HG03139 (cell line): ENCODE measurements at regions not wholly inside any gene's neighbourhood (a gene's known extent, or its start where the extent isn't known, plus 50 kb on each side); places are given as distances from the start of the nearest gene placed in this dataset.
A peak's percentile ranks its signal among the peaks of the same experiment; 100 is the strongest.

ENCODE experiments used
- ATAC-seq: cut with Tn5 transposase; IDR thresholded peaks from one replicate; pipeline ENCODE4 v1.9.1; 2021; ENCODE audit not compliant: unreplicated experiment

DNA sequence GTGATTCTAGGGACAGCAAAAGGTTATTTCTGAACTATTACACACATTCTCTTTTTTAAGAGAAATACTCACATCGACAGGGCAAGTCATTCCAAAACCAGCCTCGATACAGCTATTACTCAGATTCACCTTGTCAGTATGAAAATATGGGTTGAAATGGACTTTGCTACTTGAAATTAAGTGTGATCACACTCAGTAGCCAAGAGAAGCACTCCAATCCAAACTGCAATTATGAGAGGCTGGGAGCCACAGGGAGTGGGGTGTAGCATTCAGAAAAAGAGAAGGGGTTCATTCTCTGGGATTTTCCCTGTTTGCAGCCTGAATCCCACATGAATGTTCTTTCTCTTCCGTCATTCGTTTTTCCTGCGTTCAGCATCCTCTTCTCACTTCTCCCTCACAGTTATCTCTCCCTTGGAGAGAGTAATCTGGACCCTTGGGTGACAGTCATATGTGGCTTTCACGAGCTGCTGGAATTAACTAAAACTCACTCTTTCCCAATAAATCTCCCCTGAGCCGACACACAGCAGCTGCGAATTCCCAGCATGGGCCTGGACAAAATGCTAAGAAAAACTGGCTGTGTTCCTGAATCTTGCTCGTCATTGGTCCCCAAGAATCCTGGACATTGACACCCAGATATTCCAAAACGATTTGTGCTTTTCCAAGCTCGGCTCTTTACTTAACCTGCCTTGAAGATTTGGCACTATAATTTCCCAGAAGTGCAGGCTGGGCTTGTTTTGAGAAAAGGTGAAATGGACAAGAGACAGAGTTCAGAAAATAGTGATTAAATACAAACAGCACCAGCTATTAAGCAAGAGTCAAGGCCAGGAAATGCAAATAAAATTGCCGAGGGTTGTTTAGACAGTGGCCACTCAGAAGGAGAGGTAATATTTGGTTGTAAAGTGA, 199.5 kb upstream of the PLEKHG7 start:
- peak; percentile 48 for ATAC-seq

- ATAC-seq: peak; percentile 39
Measured at GRCh38 chr12:92502417-92503028, 200.3 kb upstream of the PLEKHG7 start.

DNA sequence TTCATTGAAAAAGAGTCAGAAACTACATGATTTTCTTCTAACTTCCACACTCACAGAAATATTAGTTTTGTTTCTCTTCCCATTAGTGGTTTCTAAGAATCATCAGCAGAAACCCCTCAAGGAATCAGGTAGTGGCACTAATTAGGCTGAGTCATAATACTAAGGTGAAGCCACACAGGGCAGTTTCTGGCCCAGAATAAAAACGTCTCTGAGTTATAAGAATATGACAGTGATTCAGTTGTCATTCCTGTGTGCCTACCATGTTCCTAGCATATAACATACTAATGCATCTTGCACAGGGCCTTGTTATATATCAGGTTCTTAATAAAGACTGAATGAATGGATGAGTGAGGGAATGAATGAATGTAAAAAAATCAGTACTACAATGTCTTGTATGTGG, 206.0 kb upstream of the PLEKHG7 start:
- peak; percentile 49 for ATAC-seq

DNA sequence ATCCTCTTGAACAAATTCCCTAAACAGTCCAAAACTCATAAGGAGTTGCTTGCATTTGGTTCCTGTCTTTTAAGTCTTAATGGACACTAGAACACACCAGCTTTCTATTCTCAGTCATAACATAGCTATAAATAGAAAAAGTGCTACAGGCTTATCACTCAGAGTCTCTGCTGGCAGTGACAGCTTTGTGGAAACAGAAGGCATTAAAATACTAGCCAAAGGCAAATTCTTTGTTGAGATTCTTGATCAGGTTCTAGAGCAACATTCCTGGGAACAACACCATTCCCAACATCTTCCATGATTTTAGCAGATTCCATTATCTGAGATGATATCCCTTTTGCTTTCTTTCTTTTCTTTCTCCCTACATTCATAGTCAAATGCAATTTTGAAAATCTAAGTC, 207.7 kb upstream of the PLEKHG7 start:
- ATAC-seq: no peak

DNA sequence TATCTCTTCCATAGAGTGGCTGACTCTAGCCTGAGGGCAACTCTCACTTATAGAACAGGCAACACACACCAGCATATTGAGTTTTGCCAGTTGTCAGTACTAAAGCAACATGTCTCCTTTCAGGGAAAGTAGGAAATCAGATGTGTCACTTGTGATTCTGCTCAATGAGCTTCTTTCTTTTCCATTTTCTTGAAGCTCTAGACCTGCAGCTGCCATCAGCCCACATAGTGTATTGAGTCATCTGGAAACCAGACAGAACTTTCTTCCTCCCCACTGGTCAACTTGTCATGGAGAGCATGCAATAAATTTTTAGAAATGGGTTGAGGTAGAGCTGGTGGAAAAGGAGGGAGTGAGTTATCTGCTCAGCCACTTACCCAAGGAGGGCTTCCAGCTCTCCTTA, 209.0 kb upstream of the PLEKHG7 start:
- peak; percentile 56 for ATAC-seq

DNA sequence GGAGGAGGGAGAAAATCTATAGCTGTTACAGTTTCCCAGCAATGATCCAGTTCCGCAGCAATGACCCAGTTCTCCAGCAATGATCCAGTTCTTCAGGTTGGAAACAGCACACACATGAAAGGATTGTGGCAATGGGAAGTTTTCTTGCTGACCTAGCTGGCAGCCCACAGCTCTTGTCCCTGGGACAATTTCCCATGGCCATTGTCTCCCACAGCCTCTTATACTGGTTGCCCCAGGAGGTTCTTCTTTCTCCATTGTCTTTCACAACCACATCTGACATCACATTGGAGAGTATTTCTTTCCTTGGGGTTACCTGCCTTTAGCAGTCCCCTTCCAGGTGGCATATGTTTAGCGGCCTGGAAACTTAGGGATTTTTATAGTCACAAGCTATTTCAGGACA, 209.8 kb upstream of the PLEKHG7 start:
- ATAC-seq: no peak

- no peak for ATAC-seq
Measured at GRCh38 chr12:92492291-92492690, 210.5 kb upstream of the PLEKHG7 start.

DNA sequence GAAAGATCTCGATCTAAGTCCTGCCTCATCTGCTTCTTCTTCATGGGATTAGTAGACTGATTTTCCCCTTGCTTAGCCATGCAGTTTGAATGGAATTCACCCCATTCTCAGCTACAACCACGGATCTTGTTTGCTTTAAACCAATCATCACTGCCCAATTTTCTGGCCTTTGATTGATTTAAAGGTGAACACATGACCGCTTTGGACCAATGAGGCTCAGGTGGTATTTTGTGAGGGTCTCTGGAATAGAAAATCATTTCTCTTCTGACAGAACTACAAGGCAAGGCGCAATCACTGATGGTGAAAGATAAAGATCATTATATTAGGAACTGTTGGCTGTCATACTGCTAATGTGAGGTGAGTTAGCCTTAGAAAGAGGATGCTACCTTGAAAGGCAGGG, 213.0 kb upstream of the PLEKHG7 start:
- no peak for ATAC-seq

DNA sequence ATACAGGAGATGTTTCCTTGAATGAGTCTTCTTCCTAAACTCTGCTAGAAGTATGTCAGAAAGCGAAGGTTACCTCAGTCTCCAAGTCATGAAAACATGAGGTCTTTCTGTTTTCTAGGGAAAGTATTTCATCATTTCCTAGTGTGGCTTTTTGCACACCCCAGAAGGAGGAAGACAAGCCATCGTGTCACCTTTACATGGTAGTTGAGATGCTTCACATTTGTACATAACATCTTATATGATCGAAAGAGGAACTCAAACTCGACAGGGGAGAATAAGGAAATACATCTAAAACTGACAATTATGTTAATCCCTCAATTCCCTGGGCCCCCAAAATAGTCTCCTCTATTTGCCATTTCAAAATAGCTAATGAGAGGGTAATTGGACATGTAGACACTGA, 214.1 kb upstream of the PLEKHG7 start:
- no peak for ATAC-seq

DNA sequence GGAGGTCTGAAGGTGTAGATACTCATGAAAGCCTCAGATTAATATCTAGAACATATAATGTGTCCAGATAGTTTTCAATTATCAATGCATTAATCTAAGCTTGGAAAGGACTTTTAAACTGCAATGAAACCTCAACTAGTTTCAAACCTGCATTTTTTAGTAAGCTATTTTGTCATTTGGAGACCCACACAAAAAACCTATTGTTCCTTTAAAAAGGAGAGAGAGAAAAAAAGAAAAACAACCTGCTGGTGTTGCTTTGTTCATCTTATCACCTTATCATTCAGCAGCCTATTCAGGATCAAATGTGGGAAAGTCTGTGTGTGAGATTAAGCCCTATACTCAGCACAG, 215.7 kb upstream of the PLEKHG7 start:
- no peak for ATAC-seq

DNA sequence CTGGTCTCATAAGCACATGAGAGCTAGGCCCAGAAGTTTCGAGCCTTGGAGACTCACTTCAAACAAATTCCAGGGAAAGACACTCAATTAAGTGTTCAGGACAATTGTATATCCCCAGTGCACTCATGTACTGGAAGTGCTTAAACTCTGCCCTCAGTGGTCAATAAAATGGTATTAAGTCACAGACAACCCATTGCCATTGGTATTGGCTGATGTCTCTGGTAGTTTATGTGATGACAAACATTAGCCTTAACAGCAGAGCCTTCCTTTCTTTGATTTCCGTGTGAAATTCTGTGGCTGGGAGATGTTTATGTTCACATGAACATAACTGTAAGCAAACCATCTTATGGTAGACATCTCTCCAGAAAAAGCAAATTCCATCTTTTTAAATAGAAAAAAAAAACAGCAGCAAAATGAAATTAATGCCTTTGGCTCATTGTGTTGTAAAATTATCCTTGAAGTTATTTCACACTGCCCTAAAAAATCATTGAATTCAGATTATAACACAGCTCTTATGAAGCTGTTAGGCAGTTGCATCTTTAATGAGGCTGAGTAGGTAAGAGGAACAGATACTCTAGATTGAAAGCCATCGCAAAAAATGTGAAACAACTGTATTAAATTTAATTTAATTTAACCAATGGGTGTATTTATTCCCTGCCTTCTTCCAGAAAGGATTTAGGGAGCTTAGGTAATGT, 216.2 kb upstream of the PLEKHG7 start:
- no peak for ATAC-seq

DNA sequence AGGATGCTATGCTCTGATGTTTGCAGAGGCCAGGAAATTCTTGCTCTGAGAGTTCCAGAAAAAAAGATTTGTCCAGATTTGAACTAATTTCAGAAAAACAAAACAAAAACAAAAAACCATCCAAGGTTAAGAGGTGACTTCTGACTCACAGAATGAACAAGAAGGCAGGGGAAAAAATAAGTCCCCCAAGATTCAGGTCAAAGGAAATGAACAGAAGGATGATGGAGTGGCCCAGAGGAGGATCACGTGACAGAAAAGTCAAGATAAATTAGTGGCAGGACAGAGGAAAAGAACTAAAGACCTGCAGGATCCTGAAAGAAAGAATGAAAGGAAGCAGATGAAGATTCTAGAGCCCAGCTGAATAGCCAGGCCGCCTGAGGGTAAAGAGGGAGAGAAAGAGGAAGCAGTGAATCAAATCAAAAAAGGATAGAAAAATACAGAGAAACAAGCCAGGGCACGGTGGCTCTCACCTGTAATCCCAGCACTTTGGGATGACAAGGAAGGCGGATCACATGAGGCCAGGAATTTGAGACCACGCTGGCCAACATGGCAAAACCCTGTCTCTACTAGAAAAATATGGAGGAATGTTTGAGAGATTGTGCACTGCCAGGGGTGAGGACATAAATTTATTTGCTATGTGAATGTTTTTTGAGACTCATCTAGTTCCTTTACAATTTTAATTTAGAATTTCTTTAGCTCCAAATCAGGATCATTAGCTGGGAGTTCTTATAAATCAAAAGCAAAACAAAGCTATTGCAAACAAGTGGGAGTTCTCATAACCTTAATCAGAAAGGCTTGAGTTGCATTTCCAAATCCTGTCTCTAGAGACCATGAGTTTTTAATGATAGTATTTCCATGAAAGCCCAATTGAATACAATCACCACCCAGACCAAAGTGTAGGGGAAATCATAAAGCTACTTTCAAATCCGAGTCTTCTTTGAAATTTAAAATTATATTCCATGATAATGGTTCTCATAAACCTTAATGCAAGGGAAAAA, 217.1 kb upstream of the PLEKHG7 start:
- no peak for ATAC-seq

- ATAC-seq: no peak
Measured at GRCh38 chr12:92482599-92482998, 220.2 kb upstream of the PLEKHG7 start.

- ATAC-seq: no peak
Measured at GRCh38 chr12:92481066-92481465, 221.7 kb upstream of the PLEKHG7 start.

DNA sequence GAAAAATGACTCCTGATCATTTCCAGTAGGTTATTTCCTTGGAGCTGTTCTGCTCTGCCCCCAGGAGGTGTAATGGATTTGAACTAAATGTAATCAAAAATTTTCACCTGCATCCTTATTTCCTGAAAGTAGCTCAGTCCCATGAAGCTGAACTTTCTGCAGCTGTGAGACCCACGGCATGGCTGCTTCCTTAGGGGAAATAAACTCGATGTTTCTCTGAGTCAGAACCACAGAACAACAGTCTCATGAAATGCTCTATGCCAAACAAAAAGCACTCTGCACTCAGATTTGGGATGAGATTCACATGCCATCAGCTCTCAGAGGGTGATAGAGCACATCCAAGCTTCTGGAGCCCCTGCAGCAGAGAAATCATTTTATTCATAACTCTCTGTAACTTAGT, 224.1 kb upstream of the PLEKHG7 start:
- no peak for ATAC-seq

GRCh38 chr12:92476844-92477243, 225.9 kb upstream of the PLEKHG7 start:
- ATAC-seq: no peak

DNA sequence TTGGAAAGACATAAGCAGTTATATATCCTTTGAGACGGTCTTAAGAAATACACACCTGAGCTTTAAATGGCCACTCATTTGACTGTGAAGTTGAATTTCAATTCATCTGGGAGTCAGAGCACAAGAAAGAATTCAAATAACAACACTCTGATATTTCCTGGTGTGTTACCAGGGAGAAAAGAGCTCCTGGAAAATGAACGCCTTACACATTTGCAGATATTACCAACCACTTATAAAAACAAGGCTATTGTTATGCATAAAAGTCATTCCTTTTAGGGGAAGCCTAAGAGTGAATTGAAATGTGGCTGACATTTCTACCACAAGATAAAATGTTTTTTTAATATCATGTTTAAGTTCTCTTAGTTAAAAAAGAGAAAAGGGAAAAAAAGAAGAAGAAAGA, 229.2 kb upstream of the PLEKHG7 start:
- ATAC-seq: no peak

GRCh38 chr12:92472201-92472600, 230.6 kb upstream of the PLEKHG7 start:
- no peak for ATAC-seq

DNA sequence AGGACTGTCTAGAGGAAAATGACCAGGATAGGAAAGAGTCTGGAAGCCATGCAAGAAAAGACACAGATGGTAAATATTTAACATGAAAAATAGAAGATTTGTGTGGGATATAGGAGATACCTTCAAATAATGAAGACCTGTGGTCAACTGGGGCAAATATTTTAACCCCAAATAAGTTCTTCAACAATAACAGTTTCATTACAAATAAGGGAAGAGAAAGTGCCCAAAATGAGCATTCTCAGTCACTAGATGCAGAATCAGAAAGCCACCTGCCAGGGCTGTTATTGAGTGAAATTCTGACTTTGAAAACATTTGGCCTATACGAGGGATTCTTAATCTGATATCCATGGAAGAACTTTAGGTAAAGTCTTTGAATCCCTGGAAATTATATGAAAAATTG, 231.2 kb upstream of the PLEKHG7 start:
- peak; percentile 27 for ATAC-seq

GRCh38 chr12:92470608-92471021, 232.2 kb upstream of the PLEKHG7 start:
- no peak for ATAC-seq

GRCh38 chr12:92469837-92470236, 233.0 kb upstream of the PLEKHG7 start:
- no peak for ATAC-seq
